B cell (primary cell): ENCODE measurements at regions not wholly inside any gene's neighbourhood (a gene's known extent, or its start where the extent isn't known, plus 50 kb on each side); places are given as distances from the start of the nearest gene placed in this dataset.

ENCODE experiments used
- CTCF ChIP-seq: fragments of 200-600 bp; IDR thresholded peaks from one replicate; pipeline ENCODE4 v1.8.0; 2022; ENCODE audit warnings: antibody characterized with exemption, mild to moderate bottlenecking
- EZH2 ChIP-seq: IDR thresholded peaks from 2 replicates; pipeline ENCODE4 v1.6.1; 2012; ENCODE audit warnings: borderline replicate concordance, low read depth, mild to moderate bottlenecking, moderate library complexity, low read length; ENCODE audit not compliant: insufficient read depth, poor library complexity, severe bottlenecking

- TF ChIP-seq CTCF (no peak), EZH2 (no peak)
Observed at GRCh38 chr1:173409613-173410012, 67.5 kb upstream of the PRDX6 start.
